Mammary epithelial cell (primary cell): ENCODE measurements at regions not wholly inside any gene's neighbourhood (a gene's known extent, or its start where the extent isn't known, plus 50 kb on each side); places are given as distances from the start of the nearest gene placed in this dataset.

Source experiments
- CTCF ChIP-seq, 2 donors: IDR thresholded peaks in 1 of 2; conservative IDR thresholded peaks in 1 of 2; 2 replicates each; pipeline ENCODE4 v1.5.1; 2011 to 2012; ENCODE audit warnings: inconsistent platforms in 2 of 2, low read length in 2 of 2, mild to moderate bottlenecking in 2 of 2, control low read depth in 1 of 2, low read depth in 1 of 2; ENCODE audit not compliant: insufficient read depth in 1 of 2; ENCODE audit errors: extremely low read depth in 1 of 2
- EZH2 ChIP-seq: IDR thresholded peaks from 2 replicates; pipeline ENCODE4 v1.6.1; 2012; ENCODE audit warnings: low read length, inconsistent platforms, borderline replicate concordance

- TF ChIP-seq CTCF (conservative IDR thresholded peaks at IDR 0.05 in 1 of 2, IDR thresholded peaks at IDR 0.05 in 1 of 2; ENCODE audit: extremely low read depth in 1 of 2, insufficient read depth in 1 of 2, low read depth in 1 of 2, low read length in 2 of 2) = no peak
- TF ChIP-seq EZH2 = no peak
Observed at GRCh38 chr5:37966291-37966690, 126.5 kb upstream of the GDNF start.
